Ishikawa (cell line): ENCODE measurements at regions not wholly inside any gene's neighbourhood (a gene's known extent, or its start where the extent isn't known, plus 50 kb on each side); places are given as distances from the start of the nearest gene placed in this dataset.

Experiments used
- CEBPB ChIP-seq: IDR thresholded peaks from 2 replicates; pipeline ENCODE4 v1.6.1; 2012
- CREB1 ChIP-seq: IDR thresholded peaks from 2 replicates; pipeline ENCODE4 v1.6.1; 2012; ENCODE audit warnings: low read depth
- EGR1 ChIP-seq: IDR thresholded peaks from 2 replicates; pipeline ENCODE4 v1.6.1; 2012
- EP300 ChIP-seq: IDR thresholded peaks from 2 replicates; pipeline ENCODE4 v1.6.1; 2012; ENCODE audit warnings: borderline replicate concordance
- FOXM1 ChIP-seq: IDR thresholded peaks from 2 replicates; pipeline ENCODE4 v1.6.1; 2012; ENCODE audit warnings: low read depth, borderline replicate concordance
- NFIC ChIP-seq: IDR thresholded peaks from 2 replicates; pipeline ENCODE4 v1.6.1; 2012
- RAD21 ChIP-seq: IDR thresholded peaks from 2 replicates; pipeline ENCODE4 v1.6.1; 2012; ENCODE audit warnings: low read depth
- TAF1 ChIP-seq: IDR thresholded peaks from 2 replicates; pipeline ENCODE4 v1.6.1; 2012; ENCODE audit warnings: low read depth, mild to moderate bottlenecking
- TCF12 ChIP-seq: IDR thresholded peaks from 2 replicates; pipeline ENCODE4 v1.6.1; 2012; ENCODE audit warnings: low read depth
- TEAD4 ChIP-seq: IDR thresholded peaks from 2 replicates; pipeline ENCODE4 v1.6.1; 2012
- YY1 ChIP-seq: IDR thresholded peaks from 2 replicates; pipeline ENCODE4 v1.6.1; 2012; ENCODE audit warnings: low read depth
- ZBTB7A ChIP-seq: IDR thresholded peaks from 2 replicates; pipeline ENCODE4 v1.6.1; 2012; ENCODE audit warnings: low read depth
- TF ChIP-seq, protein P1 (sequence below): IDR thresholded peaks from 2 replicates; pipeline ENCODE4 v1.6.1; 2012
- TF ChIP-seq, protein P2 (sequence below): IDR thresholded peaks from 2 replicates; pipeline ENCODE4 v1.6.1; 2012; ENCODE audit warnings: low read depth, mild to moderate bottlenecking
- TF ChIP-seq, protein P3 (sequence below): IDR thresholded peaks from 2 replicates; pipeline ENCODE4 v1.6.1; 2012

DNA sequence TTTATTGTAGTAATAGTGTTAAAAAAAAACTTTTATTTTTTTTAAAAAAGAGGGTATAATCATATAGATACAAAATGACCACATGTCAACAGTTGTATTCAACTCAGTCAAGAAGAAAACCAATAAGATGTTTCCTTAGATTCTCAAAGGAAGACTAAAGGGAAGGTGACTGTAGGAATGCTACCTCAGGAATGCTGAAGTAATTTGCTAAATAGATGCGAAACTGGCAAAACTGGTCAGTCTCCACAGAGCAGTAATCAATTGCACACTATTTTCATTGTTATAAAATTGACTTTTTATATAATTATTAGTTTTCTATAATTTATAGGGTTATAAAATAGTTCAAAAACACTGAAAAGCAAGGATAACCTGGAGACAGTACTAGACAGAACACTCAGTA, 204.8 kb downstream of the GABRG2 start:
- TF ChIP-seq TEAD4 (no peak), RAD21 (no peak), CEBPB (no peak), EP300 (no peak), TCF12 (no peak), CREB1 (no peak), YY1 (no peak), FOXM1 (no peak), ZBTB7A (no peak), NFIC (no peak), EGR1 (no peak), TAF1 (no peak)
- TF ChIP-seq, protein P1, sequence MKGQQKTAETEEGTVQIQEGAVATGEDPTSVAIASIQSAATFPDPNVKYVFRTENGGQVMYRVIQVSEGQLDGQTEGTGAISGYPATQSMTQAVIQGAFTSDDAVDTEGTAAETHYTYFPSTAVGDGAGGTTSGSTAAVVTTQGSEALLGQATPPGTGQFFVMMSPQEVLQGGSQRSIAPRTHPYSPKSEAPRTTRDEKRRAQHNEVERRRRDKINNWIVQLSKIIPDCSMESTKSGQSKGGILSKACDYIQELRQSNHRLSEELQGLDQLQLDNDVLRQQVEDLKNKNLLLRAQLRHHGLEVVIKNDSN: no peak
- TF ChIP-seq, protein P2, sequence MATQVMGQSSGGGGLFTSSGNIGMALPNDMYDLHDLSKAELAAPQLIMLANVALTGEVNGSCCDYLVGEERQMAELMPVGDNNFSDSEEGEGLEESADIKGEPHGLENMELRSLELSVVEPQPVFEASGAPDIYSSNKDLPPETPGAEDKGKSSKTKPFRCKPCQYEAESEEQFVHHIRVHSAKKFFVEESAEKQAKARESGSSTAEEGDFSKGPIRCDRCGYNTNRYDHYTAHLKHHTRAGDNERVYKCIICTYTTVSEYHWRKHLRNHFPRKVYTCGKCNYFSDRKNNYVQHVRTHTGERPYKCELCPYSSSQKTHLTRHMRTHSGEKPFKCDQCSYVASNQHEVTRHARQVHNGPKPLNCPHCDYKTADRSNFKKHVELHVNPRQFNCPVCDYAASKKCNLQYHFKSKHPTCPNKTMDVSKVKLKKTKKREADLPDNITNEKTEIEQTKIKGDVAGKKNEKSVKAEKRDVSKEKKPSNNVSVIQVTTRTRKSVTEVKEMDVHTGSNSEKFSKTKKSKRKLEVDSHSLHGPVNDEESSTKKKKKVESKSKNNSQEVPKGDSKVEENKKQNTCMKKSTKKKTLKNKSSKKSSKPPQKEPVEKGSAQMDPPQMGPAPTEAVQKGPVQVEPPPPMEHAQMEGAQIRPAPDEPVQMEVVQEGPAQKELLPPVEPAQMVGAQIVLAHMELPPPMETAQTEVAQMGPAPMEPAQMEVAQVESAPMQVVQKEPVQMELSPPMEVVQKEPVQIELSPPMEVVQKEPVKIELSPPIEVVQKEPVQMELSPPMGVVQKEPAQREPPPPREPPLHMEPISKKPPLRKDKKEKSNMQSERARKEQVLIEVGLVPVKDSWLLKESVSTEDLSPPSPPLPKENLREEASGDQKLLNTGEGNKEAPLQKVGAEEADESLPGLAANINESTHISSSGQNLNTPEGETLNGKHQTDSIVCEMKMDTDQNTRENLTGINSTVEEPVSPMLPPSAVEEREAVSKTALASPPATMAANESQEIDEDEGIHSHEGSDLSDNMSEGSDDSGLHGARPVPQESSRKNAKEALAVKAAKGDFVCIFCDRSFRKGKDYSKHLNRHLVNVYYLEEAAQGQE: no peak
- TF ChIP-seq, protein P3, sequence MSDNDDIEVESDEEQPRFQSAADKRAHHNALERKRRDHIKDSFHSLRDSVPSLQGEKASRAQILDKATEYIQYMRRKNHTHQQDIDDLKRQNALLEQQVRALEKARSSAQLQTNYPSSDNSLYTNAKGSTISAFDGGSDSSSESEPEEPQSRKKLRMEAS: no peak

DNA sequence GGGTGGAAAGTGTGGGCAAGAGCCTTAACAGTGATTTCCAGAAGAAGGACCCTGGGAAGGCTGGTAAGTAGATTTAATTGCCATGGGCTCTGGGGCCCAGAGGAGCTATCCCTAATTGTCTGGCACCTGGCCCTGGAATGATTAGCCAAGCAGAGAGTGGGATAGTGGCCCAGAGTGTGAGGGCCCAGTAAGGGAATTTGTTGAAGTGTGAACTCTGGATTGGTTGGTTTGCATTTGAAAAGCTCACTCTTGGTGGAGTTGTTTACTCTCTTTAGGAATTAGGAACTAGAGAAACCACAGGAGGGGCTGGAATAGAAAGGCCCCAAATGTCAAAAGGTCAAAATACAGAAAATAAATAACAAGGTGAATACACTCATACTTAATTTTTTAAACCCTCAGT, 207.1 kb downstream of the GABRG2 start:
- TF ChIP-seq YY1 (no peak), CEBPB (no peak), EP300 (no peak), NFIC (no peak), EGR1 (no peak), TEAD4 (no peak), ZBTB7A (no peak), TCF12 (no peak), FOXM1 (no peak), CREB1 (no peak), TAF1 (no peak), RAD21 (no peak)
- TF ChIP-seq, protein P3: no peak
- TF ChIP-seq, protein P1: no peak
- TF ChIP-seq, protein P2: no peak

DNA sequence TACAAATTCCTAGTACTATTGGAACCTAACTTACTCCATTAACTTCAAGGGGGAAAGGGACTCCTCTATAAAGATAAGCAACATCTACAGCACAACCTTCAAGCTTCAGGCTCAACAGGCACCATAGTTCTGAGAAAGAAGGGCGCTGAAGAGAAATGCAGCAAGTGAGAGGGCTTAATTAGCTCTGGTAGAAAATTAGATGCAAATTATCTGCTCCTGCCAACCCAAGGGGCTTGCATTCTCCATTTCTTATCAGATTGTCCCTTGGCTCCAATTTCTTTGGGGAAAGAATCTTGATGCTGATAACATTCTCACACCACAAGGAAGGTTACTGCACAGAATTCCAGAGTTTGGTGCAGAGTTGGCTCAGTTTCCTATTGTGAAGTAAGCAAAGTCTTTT, 214.6 kb downstream of the GABRG2 start:
- TF ChIP-seq TEAD4 (no peak), CREB1 (no peak), YY1 (no peak), FOXM1 (no peak), EGR1 (no peak), TAF1 (no peak), EP300 (no peak), CEBPB (no peak), TCF12 (no peak), RAD21 (no peak), ZBTB7A (no peak)
- TF ChIP-seq, protein P3: no peak
- TF ChIP-seq, protein P2: no peak

DNA sequence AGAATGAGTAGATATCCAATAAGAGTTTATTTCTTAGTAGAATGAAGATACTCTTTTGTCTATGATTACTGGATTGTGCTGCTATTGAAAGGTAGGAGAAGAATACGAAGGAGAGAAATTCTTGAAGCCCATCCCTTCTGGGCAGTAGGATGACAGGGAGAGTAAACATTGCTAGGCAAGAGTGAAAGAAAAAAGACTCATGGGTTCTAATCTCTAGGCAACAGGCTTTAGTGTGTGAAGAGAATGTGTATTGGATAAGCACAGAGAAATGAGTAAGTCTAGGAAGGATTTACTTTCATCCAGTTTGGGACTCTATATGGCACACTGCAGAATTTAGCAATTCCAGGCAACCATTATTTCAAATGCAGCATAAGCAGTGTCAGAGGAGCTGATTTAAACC, 216.0 kb downstream of the GABRG2 start:
- TF ChIP-seq RAD21: no peak
- TF ChIP-seq FOXM1: no peak
- no peak for TF ChIP-seq ZBTB7A
- no peak for TF ChIP-seq YY1
- TF ChIP-seq TAF1: no peak
- no peak for TF ChIP-seq TEAD4
- TF ChIP-seq EGR1: no peak
- TF ChIP-seq, protein P3: no peak
- TF ChIP-seq EP300: no peak
- TF ChIP-seq, protein P2: no peak
- TF ChIP-seq, protein P1: no peak
- no peak for TF ChIP-seq CREB1
- no peak for TF ChIP-seq TCF12
- TF ChIP-seq NFIC: no peak
- TF ChIP-seq CEBPB: no peak
